DMS153 (cell line): ENCODE measurements at regions not wholly inside any gene's neighbourhood (a gene's known extent, or its start where the extent isn't known, plus 50 kb on each side); places are given as distances from the start of the nearest gene placed in this dataset.
A peak's percentile ranks its signal among the peaks of the same experiment; 100 is the strongest.

ENCODE experiments used
- DNase-seq: peaks from one replicate; lab custom pipeline; 2025; lab: John Stamatoyannopoulos, UW

DNA sequence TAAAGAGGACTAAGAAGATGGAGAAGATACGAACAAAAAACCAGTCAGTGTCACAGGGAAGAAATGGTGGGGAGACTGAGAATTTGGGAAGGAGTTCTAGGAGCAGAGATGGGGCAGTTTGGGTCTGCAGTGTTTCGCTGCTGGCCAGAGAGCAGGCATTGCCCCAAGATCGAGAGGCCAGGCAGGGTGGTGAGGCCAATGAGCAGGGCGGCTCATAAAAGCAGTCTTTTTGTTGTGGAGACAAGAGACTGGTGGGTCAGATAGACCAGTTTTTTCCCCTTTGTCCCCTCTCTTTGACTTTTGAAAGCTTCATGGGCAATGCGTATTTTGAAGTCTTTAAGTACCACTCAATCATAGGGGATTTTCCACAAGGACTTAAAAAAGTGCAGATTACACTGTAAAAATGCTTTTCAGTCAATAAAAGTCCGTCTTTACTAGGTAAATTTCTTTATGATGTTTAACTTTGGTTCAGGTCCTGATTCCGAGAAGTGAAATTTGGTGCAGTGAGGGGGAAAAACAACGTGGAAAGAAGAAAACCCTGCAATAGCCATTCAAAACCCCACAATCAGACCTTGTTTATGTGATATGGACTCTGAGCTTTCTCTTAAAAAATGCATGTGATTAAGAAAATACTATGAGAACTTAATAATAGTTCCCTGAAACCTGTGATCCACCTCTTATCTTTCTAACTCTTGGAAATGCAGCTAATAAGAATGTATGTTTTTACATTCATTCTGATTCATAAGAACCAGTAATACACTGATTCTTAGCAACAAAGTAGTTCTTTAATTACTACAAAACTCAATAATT is 338.9 kb downstream of the KLF5 start:
- no peak for DNase-seq

DNA sequence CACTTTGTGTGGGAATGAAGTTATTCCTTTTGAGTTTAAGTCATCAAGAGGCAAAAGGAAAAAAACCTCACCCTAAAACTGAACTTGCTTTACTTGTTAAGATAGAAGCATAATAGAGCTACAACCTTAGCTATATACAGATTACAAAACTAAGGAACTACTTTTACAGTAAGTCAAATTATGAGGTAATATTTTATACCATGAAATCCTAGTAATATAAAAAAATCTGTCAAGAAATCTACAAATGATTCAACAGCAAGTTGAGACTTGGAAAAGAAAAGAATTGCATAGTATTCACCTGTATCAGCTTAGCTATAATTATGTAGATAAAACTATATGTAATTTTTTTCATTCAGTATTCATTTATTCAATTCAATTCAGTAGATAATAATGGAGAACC is 335.3 kb downstream of the KLF5 start:
- no peak for DNase-seq

DNA sequence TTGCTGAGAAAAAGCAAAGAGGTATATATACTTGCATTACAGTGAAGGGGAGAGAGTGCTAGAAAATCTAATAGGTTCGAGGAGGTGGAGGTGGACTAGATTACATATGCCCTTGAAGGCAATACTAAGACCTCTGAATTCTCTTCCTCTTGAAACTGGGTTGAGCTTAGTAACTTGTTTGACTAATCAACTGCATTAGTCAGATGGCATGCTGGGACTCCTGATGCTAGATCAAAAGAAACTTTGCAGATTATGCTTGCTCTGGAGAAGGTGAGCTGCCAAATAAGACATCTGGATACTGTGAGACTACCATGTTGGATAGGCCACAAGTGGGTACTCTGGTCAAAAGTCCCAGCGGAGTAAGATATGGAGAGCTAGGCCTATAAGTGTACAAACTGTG is 331.3 kb downstream of the KLF5 start:
- DNase-seq: no peak

DNA sequence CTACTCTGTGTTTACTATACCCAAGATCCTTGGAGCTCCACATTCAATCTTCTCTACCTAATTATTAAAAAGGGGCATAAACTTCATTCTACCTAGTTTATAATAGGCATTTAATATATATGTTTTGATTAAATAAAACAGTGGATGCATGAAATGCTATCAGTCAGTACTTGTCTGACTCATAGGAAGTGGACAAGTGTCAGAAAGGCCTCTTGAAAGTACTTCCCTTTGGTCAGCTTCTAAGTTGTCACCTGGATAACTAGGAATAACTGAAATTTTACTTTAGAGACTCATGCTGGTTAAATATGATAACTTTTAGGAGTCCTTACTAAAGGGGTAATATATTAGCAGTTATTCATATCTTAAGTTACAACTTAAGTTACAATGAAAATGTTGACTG is 329.8 kb downstream of the KLF5 start:
- DNase-seq: no peak

DNA sequence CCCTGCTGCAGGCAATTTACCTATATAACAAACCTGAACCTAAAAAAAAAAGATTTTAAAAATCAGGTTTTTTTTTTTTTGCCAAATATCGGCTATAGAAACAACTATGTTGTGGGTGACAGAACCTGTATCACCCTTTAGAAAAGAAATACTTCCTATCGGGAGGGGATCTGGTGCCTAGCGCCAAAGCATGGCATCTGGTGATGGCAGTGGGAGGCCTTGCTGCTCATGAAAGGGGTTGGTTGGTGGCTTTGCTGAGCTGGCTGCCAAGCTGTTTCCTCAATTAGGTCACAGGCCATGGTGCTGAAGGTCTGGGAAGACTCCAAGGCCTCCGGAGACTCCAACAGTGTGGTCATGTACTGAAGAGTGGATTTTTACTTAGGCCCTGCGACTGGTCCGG is 328.5 kb downstream of the KLF5 start:
- no peak for DNase-seq

DNA sequence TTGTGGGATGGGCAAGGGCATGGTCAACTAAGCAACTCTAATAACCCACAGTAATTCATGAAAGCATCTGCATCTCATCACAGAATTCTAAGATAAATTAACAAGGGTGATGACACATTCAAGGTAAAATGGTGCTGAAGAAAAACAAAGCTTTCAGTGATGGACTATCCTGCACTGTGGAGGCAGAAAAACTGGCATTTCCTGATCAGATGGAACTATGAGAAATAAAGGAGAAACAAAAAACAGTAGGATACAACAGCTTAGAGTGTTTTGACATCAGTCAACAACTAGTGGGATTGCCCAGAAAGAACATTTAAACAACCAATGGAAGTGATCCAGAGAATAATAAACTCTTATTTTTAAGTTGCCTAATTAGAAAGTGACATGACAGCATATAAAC is 327.0 kb downstream of the KLF5 start:
- no peak for DNase-seq

DNA sequence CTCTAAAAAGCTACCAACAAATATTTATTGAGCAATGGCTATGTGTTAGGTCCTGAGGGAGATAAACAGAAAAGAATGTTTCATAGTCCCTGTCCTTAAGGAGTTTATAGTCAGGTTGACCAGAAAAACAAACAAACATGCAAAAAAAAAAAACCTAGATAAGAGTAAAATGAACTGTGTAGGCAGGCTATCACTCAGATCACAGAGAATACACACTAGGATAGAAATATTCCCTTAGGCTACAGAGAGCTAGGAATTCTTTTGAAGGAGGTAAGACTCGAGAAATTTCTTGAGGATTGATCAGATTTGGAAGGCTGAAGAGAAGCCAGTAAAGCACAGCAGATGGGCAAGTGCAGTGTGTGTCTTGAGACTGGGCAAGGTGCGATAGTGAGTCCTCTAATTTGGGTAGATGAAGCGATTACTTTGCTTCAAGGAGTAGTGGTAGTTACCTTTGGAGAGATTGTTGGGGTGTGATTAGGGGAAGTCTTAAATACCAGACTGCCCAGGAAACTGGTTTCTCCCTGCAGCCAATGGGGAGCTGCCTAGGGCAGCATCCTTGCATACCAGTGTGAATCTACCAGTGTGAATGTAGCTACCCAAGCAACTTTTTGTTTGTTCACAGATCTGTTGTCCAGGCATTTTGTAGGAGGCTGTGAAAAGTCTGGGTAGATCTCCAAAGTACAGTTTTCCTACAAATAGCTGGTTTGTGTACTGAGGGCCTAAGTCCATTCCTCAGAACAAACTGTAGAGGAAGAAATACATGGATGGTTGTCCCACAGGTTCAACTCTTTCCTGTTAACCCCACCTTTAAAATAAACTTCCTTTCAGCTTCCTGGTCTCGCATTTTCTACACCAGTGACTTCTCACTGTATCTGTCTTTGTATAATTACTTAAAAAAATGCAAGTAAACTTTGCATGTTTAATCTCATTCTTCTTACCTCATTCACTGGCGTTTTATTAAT is 314.1 kb downstream of the KLF5 start:
- DNase-seq: no peak

DNA sequence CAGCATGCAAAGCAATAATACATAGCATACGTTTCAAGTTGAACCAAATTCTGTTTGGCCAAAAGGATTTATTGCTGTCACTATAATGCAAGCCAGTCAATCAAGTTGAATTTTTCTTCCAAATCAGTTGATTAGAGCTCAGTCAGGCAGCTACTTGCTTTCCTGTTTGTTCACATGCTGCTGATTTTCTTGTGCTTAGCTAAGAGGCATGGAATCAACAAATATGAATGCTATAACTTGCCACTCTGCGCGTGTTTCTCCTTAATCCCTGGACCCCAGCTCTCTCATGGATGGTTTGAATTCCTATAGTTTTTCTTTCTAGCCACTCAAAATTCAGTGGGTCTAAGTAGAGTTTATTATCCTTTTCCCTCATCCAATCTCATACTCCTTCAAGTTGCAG is 311.3 kb downstream of the KLF5 start:
- DNase-seq: no peak

DNA sequence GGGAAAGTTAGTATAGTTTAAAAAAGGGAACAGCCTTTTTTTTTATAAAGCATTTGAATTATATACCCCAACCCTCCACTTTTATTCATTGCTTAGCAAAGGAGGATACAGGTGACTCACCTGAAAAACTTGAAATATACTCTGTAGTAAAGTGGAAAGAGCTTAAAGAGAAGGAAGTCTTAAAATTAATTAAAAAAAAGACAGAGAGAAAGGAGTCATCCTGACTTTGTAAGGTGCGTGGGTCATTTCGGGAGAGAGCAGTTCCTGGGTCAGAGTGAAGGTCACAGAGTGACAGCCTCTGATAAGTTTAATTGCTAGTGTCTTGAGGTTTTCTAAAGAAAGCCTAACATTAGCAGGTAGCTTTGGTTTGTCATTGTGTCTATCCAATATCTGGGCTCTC is 310.3 kb downstream of the KLF5 start:
- DNase-seq: no peak

DNA sequence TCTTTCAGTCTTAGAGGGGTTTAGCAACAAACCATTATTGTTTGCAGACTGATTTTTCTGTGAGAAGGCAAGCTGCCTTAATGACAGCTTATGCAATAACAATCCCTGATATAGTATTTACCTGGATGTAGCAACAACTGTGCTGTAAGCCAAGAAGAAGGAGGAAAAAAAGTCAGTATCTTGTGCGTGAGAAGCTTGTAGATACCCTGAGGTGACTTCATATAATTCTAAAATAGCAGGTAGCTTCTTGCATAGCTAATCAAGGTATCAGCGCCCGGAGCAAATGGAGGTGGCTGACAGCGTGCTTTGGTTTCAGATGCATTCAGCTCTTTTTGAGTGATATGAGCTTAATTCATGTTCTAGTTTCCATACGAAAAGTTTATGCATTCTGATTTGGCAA is 309.8 kb downstream of the KLF5 start:
- no peak for DNase-seq

DNA sequence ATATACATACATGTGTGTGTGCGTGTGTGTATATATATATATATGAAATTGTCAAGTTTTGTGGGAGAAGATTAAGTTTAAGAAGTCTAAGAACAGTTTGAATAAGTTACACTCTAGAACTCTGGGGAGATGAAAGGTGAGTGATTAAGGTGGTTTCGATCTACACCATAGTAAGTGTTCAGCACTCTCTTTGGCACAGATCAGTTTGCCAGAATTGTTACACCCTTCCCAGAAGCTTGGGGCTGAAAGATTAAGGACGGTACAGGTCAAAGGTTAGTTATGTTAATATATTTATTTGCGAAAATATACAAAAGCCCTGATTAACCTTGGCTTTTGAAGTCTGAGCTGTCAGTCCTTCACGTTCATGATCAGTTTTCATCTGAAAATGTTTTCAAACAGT is 309.1 kb downstream of the KLF5 start:
- no peak for DNase-seq

DNA sequence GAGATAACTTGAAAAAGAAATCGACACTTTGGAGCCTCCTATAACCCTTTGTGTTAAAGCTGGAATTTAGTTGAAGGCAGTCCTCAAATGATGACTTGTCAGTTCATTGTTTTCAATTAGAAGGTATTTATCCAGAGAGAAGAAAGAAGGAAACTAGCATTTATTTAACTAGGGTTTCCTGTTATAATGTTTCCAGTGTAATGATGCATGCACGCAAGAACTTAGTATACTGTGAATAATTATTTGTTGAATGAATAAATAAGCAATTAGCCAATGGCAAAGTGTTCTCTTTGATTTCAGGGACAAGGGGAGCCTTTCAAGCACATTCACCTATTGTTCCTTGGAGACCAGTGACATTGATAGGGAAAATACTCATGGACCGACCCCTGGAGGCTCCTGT is 307.4 kb downstream of the KLF5 start:
- DNase-seq: no peak

DNA sequence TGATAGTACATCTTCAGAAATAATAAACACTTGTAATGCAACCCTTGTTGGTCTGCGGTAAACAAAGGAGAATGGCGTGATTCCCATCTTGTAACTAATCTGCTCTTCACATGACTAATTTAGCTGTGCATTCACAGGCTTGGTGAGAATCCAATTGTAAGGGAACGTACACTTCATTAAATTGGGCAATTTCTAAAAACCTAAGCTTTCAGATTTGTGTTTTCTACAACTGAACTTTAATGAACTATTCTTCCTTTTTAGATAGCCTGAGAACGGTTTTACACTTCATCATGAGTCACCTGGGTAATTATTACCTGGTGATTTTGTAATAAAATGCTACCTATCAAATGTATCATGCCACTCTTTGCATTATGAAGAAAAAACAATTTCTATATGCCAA is 306.9 kb downstream of the KLF5 start:
- DNase-seq: peak; percentile 81

DNA sequence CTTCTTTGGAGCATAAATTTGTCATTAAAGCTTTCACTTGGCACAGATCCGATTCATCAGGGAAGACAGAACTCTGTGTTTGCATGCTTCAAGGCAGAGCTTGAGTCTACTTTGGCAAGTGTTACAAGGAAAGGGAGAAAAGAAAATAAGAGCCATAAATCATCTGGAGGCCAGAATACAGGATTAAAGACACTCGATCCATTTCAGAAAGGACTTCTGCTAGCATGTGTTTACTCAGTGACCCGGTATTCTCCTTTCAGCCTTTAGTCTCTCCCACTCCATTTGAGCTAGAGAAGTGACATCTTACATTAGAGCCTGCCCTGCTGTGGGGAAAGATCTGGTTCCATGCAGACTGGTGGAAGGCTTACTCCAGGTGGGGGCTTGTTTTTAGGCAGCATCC is 306.4 kb downstream of the KLF5 start:
- peak; percentile 81 for DNase-seq

DNA sequence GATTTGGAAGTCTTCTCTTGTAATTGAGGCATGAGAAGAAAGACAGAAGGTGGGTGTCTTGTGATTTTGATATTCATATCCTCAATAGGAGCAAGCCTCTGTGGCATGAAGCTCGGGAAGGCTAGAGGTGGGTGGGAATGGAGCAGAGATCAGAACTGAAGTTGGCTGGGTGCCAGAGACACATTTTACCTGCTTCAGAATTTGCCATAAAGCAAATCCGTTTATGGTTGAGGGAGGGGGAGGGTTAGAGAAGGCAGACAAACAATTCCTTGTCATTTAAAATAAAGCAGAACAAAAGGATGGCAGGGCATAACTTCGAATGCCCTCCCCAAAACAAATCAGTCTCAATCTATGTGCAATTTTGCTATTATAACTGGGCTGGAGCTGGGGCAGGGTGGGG is 305.9 kb downstream of the KLF5 start:
- no peak for DNase-seq

DNA sequence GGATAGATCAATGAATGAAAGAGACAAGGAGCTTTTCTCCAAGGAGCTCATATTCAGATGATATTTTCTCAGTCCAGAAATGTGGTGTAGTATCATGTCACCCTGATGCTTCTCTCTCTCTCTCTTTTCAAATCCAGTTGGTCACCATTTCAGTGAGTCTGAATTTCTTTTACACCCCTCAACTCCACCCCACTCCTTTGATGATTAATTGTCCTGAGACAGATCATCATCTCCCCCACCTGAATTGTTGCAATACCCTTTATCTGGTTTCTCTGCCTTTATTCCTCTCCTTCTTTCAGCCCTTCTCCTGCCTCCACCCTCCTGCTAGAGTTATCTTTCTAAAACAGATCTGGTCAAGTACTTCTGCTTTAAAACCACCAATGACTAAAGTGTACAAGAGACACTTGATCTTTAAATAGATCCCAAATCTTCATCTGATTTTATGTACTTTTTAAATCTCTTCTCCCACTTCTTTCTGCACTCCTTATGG is 299.8 kb downstream of the KLF5 start:
- DNase-seq: no peak

DNA sequence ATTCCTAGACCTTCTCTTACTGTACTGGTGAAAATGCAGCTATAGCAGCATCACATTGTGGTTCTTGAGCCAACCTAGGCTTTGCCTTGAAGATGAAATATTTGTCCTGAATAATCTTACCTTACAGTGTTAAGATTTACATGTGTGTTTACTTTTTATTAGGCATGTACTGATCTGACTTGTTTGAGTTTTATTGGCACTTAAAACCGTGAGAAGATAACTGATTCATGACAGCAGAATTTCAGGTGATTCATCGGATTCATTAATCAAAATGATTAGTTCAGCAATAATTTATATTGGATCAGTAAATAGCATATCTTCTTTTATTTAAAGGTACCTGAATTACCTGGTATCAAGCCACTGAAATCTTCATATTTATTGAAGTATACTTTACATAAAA is 296.3 kb downstream of the KLF5 start:
- no peak for DNase-seq

DNA sequence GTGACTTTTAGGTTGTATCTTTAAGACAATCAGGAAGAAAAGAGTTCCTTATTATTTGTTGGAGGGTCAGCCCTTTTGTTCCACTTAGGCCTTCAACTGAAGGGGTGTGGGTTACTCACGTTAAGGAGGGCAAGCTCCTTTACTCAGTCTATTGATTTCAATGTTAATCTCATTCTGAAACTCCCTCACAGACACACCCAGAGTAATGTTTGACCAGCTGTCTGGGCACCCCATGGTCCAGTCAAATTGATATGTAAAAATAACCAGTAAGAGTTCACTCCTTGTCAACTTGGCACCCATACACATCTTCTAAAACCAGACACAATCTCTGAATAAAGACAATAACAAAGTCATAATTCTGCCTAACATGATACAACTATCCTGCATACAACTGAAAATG is 292.9 kb downstream of the KLF5 start:
- DNase-seq: no peak

DNA sequence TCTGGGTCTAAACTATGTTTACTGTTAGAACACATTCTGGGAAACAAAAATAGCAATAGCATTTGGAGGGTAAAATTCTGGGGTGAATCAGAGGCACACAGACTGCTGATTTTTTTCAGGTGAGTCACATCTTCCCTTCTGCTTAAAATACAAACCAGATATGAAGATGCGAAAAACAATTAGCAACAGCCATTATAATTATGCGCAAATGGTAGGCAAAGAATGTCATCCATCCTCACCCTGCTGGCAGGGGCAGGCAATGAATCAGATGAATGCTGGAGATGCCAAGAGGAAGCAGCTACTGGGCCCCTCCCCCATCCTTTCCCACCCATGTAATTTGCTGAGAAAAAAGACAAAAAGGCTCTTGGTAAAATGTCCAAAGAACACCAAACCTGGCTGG is 282.9 kb downstream of the KLF5 start:
- no peak for DNase-seq

DNA sequence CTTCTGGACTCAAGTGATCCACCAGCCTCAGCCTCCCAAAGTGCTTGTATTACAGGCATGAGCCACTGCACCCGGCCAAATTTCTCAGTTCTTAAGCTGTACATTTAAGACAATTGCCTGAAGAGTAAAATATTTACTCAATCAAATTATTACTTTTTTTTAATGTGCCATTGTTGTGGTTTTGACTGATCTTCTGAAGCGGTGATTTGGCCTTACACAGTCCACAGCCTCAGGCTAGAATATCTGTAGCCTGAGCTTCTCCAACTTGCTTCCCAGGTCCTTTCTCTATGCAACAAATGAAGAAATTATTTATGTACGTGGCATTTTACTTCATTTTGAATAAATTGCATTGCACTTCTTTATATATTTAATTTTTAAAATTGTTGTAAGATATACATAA is 281.3 kb downstream of the KLF5 start:
- no peak for DNase-seq

DNA sequence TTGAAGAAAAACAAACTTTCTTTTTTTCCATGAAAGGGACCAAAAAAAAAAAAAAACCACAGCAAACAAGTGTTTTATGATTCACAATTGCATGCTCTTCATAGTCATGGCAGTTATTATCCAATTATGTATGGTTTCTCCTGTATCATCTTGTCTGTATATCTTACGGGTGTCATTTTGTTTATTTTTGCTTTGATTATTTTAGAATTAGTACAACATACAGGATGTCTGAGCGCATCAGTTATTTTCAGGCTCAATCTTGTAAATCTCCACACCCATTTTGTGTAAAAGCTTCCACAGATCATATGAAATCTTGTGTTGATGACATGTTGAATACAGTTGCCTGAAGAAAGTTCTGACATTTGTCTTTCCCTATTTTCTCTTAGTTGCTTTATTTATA is 280.3 kb downstream of the KLF5 start:
- no peak for DNase-seq

DNA sequence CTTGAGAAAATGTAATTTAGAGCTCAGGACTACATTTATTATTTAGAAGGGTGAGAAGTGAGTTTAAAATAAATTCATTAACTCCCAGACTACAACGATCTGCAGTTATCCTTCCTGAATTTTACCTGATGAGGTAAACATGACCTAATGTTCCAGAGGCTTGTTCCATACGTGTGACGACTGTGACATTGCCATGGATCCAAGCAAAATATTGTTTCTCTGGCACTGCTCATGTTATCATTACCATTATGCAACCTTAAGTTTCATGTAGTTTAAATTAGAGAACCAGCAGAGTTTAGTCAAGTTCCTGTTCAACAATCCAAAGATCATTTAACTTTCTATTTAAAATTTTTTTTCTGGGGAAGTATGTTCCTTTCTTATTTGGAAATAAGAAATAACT is 279.6 kb downstream of the KLF5 start:
- no peak for DNase-seq

DNA sequence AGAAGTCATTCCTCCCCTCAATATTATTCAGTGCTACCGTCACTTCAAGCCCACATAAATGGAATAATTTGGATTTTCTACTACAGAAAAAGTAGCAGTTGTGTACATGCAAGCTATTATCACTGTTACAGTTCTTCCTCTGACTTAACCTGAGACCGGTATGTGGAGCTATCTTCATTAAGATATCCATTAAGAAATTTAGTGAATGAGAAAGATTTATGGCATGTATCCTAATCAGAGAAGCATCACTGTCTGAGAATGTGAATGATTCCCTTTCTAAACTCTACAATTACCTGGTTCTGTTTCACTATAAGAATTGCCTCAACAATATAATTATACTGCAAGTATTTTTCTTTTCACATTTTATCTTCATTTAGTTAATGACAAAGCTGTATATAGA is 278.7 kb downstream of the KLF5 start:
- no peak for DNase-seq
